IMR-90 (cell line): ENCODE measurements at regions not wholly inside any gene's neighbourhood (a gene's known extent, or its start where the extent isn't known, plus 50 kb on each side); places are given as distances from the start of the nearest gene placed in this dataset.

Source experiments
- CEBPB ChIP-seq: IDR thresholded peaks from 2 replicates; pipeline ENCODE4 v1.6.1; 2012; ENCODE audit warnings: low read depth, low read length, improper control_type of control experiment
- MAZ ChIP-seq: IDR thresholded peaks from 2 replicates; pipeline ENCODE4 v1.6.1; 2012; ENCODE audit warnings: low read depth, mild to moderate bottlenecking, low read length, improper control_type of control experiment, moderate library complexity, borderline replicate concordance
- MXI1 ChIP-seq: IDR thresholded peaks from 2 replicates; pipeline ENCODE4 v1.6.1; 2012; ENCODE audit warnings: low read depth, mild to moderate bottlenecking, low read length, moderate library complexity, borderline replicate concordance
- POLR2A ChIP-seq: IDR thresholded peaks from 2 replicates; pipeline ENCODE4 v1.6.1; 2012; ENCODE audit warnings: mild to moderate bottlenecking, low read depth, low read length
- RAD21 ChIP-seq: IDR thresholded peaks from 2 replicates; pipeline ENCODE4 v1.6.1; 2012; ENCODE audit warnings: low read length, improper control_type of control experiment
- RFX5 ChIP-seq: IDR thresholded peaks from 2 replicates; pipeline ENCODE4 v1.8.0; 2012; ENCODE audit warnings: low read depth, mild to moderate bottlenecking, low read length, moderate library complexity
- USF2 ChIP-seq: fragments of 150-350 bp; IDR thresholded peaks from 2 replicates; pipeline ENCODE4 v1.6.1; 2017; ENCODE audit warnings: mild to moderate bottlenecking, antibody characterized with exemption, low read length, low read depth
- TF ChIP-seq, protein P1 (sequence below): conservative IDR thresholded peaks from 2 replicates; pipeline ENCODE4 v1.5.1; 2012; ENCODE audit warnings: mild to moderate bottlenecking, low read depth, low read length, improper control_type of control experiment

- TF ChIP-seq, protein P1, sequence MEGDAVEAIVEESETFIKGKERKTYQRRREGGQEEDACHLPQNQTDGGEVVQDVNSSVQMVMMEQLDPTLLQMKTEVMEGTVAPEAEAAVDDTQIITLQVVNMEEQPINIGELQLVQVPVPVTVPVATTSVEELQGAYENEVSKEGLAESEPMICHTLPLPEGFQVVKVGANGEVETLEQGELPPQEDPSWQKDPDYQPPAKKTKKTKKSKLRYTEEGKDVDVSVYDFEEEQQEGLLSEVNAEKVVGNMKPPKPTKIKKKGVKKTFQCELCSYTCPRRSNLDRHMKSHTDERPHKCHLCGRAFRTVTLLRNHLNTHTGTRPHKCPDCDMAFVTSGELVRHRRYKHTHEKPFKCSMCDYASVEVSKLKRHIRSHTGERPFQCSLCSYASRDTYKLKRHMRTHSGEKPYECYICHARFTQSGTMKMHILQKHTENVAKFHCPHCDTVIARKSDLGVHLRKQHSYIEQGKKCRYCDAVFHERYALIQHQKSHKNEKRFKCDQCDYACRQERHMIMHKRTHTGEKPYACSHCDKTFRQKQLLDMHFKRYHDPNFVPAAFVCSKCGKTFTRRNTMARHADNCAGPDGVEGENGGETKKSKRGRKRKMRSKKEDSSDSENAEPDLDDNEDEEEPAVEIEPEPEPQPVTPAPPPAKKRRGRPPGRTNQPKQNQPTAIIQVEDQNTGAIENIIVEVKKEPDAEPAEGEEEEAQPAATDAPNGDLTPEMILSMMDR = no peak
- TF ChIP-seq RFX5 = no peak
- no peak for TF ChIP-seq MXI1
- TF ChIP-seq CEBPB = no peak
- TF ChIP-seq POLR2A = no peak
- no peak for TF ChIP-seq USF2
- TF ChIP-seq MAZ = no peak
- no peak for TF ChIP-seq RAD21
Measured at GRCh38 chr2:145299368-145299767, 779.4 kb upstream of the ZEB2 start.
